Activated T-helper 1 cell treated with anti-CD3 and anti-CD28 coated beads, Interleukin-12 subunit alpha, Interleukin-12 subunit beta, Interleukin-2, Interleukin-4 antibody, amounts not matched to agents 30 ng/mL and 10 ng/mL and 1 ng/mL, durations not matched to agents 14 hours and 24 hours and 36 hours (primary cell): ENCODE measurements at regions not wholly inside any gene's neighbourhood (a gene's known extent, or its start where the extent isn't known, plus 50 kb on each side); places are given as distances from the start of the nearest gene placed in this dataset.
"Not testable (repeated sequence)": the region's sequence is repeated elsewhere in the genome, so short reads cannot be mapped to it uniquely, and the experiment has no call there.

Experiments
- DNase-seq: peaks from one replicate; pipeline ENCODE4 v3.0.0; 2021; ENCODE audit warnings: low spot score
- H3K27ac Mint-ChIP-seq: one replicate; pipeline ENCODE4 v1.8.0; 2021; ENCODE audit warnings: mild to moderate bottlenecking, mixed read lengths
- H3K27me3 Mint-ChIP-seq: one replicate; pipeline ENCODE4 v1.8.0; 2022; ENCODE audit warnings: mild to moderate bottlenecking, moderate library complexity, mixed read lengths; ENCODE audit not compliant: insufficient read depth
- H3K36me3 Mint-ChIP-seq: one replicate; pipeline ENCODE4 v1.8.0; 2021; ENCODE audit warnings: low read depth, mixed read lengths
- H3K4me1 Mint-ChIP-seq: one replicate; pipeline ENCODE4 v1.8.0; 2021; ENCODE audit warnings: low read depth, mixed read lengths
- H3K4me3 Mint-ChIP-seq: one replicate; pipeline ENCODE4 v1.8.0; 2021; ENCODE audit warnings: mild to moderate bottlenecking, moderate library complexity, mixed read lengths
- H3K9me3 Mint-ChIP-seq: one replicate; pipeline ENCODE4 v1.8.0; 2021; ENCODE audit warnings: mixed read lengths
- intact Hi-C: fragments of 100-400 bp; cut with micrococcal nuclease; formaldehyde crosslinking; loops from one replicate; pipeline ENCODE4 v1.15.1; 2024

- H3K27me3 Mint-ChIP-seq, intact Hi-C loops, H3K4me1 Mint-ChIP-seq, H3K4me3 Mint-ChIP-seq, H3K27ac Mint-ChIP-seq, DNase-seq, H3K36me3 Mint-ChIP-seq: not testable (repeated sequence)
- H3K9me3 Mint-ChIP-seq, result peaks cover 34% of the 10 kb centered on the region
Measured at GRCh38 chr3:20967485-20967884, 781.5 kb upstream of the SGO1 start.

- intact Hi-C loops, result no loop called here
- no peaks in the 10 kb centered on the region for H3K4me1 Mint-ChIP-seq
- H3K27ac Mint-ChIP-seq, result no peak overlapping the region
- peaks cover 11% of the 10 kb centered on the region for H3K9me3 Mint-ChIP-seq
- H3K36me3 Mint-ChIP-seq, result no peaks in the 10 kb centered on the region
- H3K27me3 Mint-ChIP-seq, result no peaks in the 10 kb centered on the region
- DNase-seq, result no peak
- no peak overlapping the region for H3K4me3 Mint-ChIP-seq
Measured at GRCh38 chr3:20958161-20958560, 772.2 kb upstream of the SGO1 start.

- intact Hi-C loops, result no loop called here
- no peak for DNase-seq
- H3K27me3 Mint-ChIP-seq, result no peaks in the 10 kb centered on the region
- H3K9me3 Mint-ChIP-seq, result peaks cover 12% of the 10 kb centered on the region
- H3K4me1 Mint-ChIP-seq, result no peaks in the 10 kb centered on the region
- no peak overlapping the region for H3K4me3 Mint-ChIP-seq
- no peak overlapping the region for H3K27ac Mint-ChIP-seq
- H3K36me3 Mint-ChIP-seq, result no peaks in the 10 kb centered on the region
Measured at GRCh38 chr3:20945892-20946291, 759.9 kb upstream of the SGO1 start.

GRCh38 chr3:20935791-20936190, 749.8 kb upstream of the SGO1 start:
- Mint-ChIP-seq H3K36me3 (no peaks in the 10 kb centered on the region), H3K4me1 (no peaks in the 10 kb centered on the region), H3K27me3 (no peaks in the 10 kb centered on the region), H3K9me3 (peaks cover 7% of the 10 kb centered on the region), H3K27ac (no peak overlapping the region), H3K4me3 (no peak overlapping the region)
- intact Hi-C loops, result no loop called here
- DNase-seq, result no peak

- H3K27ac Mint-ChIP-seq, result no peak overlapping the region
- H3K9me3 Mint-ChIP-seq, result peaks cover 16% of the 10 kb centered on the region
- no peaks in the 10 kb centered on the region for H3K36me3 Mint-ChIP-seq
- no peak overlapping the region for H3K4me3 Mint-ChIP-seq
- DNase-seq, result no peak
- intact Hi-C loops, result no loop called here
- no peaks in the 10 kb centered on the region for H3K27me3 Mint-ChIP-seq
- no peaks in the 10 kb centered on the region for H3K4me1 Mint-ChIP-seq
Measured at GRCh38 chr3:20931834-20932233, 745.8 kb upstream of the SGO1 start.

- Mint-ChIP-seq H3K9me3 (peaks cover 19% of the 10 kb centered on the region), H3K36me3 (no peaks in the 10 kb centered on the region), H3K27ac (no peak overlapping the region), H3K4me1 (no peaks in the 10 kb centered on the region), H3K27me3 (no peaks in the 10 kb centered on the region), H3K4me3 (no peak overlapping the region)
- no peak for DNase-seq
- intact Hi-C loops, result no loop called here
Measured at GRCh38 chr3:20930034-20930433, 744.0 kb upstream of the SGO1 start.

- H3K4me3 Mint-ChIP-seq, result no peak overlapping the region
- no peak for DNase-seq
- intact Hi-C loops, result no loop called here
- H3K27ac Mint-ChIP-seq, result no peak overlapping the region
- peaks cover 29% of the 10 kb centered on the region for H3K9me3 Mint-ChIP-seq
- no peaks in the 10 kb centered on the region for H3K36me3 Mint-ChIP-seq
- no peaks in the 10 kb centered on the region for H3K4me1 Mint-ChIP-seq
- no peaks in the 10 kb centered on the region for H3K27me3 Mint-ChIP-seq
Measured at GRCh38 chr3:20924646-20925385, 738.8 kb upstream of the SGO1 start.

- intact Hi-C loops, H3K36me3 Mint-ChIP-seq, H3K4me1 Mint-ChIP-seq, DNase-seq, H3K4me3 Mint-ChIP-seq, H3K27me3 Mint-ChIP-seq, H3K27ac Mint-ChIP-seq: not testable (repeated sequence)
- H3K9me3 Mint-ChIP-seq, result peaks cover 48% of the 10 kb centered on the region
Measured at GRCh38 chr3:20921112-20921511, 735.1 kb upstream of the SGO1 start.

GRCh38 chr3:20916951-20917606, 731.1 kb upstream of the SGO1 start:
- Mint-ChIP-seq H3K27me3 (no peaks in the 10 kb centered on the region), H3K4me1 (no peaks in the 10 kb centered on the region), H3K4me3 (no peak overlapping the region), H3K27ac (no peak overlapping the region), H3K9me3 (peaks cover 36% of the 10 kb centered on the region), H3K36me3 (no peaks in the 10 kb centered on the region)
- DNase-seq, result no peak
- intact Hi-C loops, result no loop called here

- H3K27ac Mint-ChIP-seq, result no peak overlapping the region
- intact Hi-C loops, result no loop called here
- no peak overlapping the region for H3K4me3 Mint-ChIP-seq
- H3K27me3 Mint-ChIP-seq, result no peaks in the 10 kb centered on the region
- H3K36me3 Mint-ChIP-seq, result no peaks in the 10 kb centered on the region
- no peak for DNase-seq
- H3K9me3 Mint-ChIP-seq, result peaks cover 22% of the 10 kb centered on the region
- no peaks in the 10 kb centered on the region for H3K4me1 Mint-ChIP-seq
Measured at GRCh38 chr3:20914310-20914709, 728.3 kb upstream of the SGO1 start.

- no peaks in the 10 kb centered on the region for H3K36me3 Mint-ChIP-seq
- no peak overlapping the region for H3K27ac Mint-ChIP-seq
- intact Hi-C loops, result no loop called here
- no peak overlapping the region for H3K4me3 Mint-ChIP-seq
- DNase-seq, result no peak
- H3K27me3 Mint-ChIP-seq, result no peaks in the 10 kb centered on the region
- peaks cover 8% of the 10 kb centered on the region for H3K9me3 Mint-ChIP-seq
- no peaks in the 10 kb centered on the region for H3K4me1 Mint-ChIP-seq
Measured at GRCh38 chr3:20912406-20912805, 726.4 kb upstream of the SGO1 start.

- no peak overlapping the region for H3K27ac Mint-ChIP-seq
- no peaks in the 10 kb centered on the region for H3K27me3 Mint-ChIP-seq
- intact Hi-C loops, result no loop called here
- no peak for DNase-seq
- no peak overlapping the region for H3K4me3 Mint-ChIP-seq
- no peaks in the 10 kb centered on the region for H3K36me3 Mint-ChIP-seq
- H3K4me1 Mint-ChIP-seq, result no peaks in the 10 kb centered on the region
- no peaks in the 10 kb centered on the region for H3K9me3 Mint-ChIP-seq
Measured at GRCh38 chr3:20909511-20909910, 723.5 kb upstream of the SGO1 start.

- Mint-ChIP-seq H3K27me3 (no peaks in the 10 kb centered on the region), H3K4me3 (no peak overlapping the region)
Measured at GRCh38 chr3:20905210-20905805, 719.3 kb upstream of the SGO1 start.

More at GRCh38 chr3:20905210-20905805, 719.3 kb upstream of the SGO1 start:
- no peaks in the 10 kb centered on the region for H3K9me3 Mint-ChIP-seq
- intact Hi-C loops, result no loop called here
- H3K36me3 Mint-ChIP-seq, result no peaks in the 10 kb centered on the region
- H3K27ac Mint-ChIP-seq, result no peak overlapping the region
- DNase-seq, result no peak
- H3K4me1 Mint-ChIP-seq, result no peaks in the 10 kb centered on the region
